HEK293T (cell line): ENCODE measurements at regions not wholly inside any gene's neighbourhood (a gene's known extent, or its start where the extent isn't known, plus 50 kb on each side); places are given as distances from the start of the nearest gene placed in this dataset.

Experiments used
- ARNT ChIP-seq: fragments of 450-650 bp; IDR thresholded peaks from 2 replicates; pipeline ENCODE4 v1.6.1; 2017; ENCODE audit warnings: mild to moderate bottlenecking
- BHLHE40 ChIP-seq: fragments of 450-650 bp; IDR thresholded peaks from 2 replicates; pipeline ENCODE4 v1.6.1; 2016; ENCODE audit warnings: mild to moderate bottlenecking, moderate library complexity, borderline replicate concordance
- FOXM1 ChIP-seq: fragments of 450-650 bp; IDR thresholded peaks from 2 replicates; pipeline ENCODE4 v1.6.1; 2017; ENCODE audit warnings: mild to moderate bottlenecking, borderline replicate concordance
- HDGF ChIP-seq: fragments of 450-650 bp; IDR thresholded peaks from 2 replicates; pipeline ENCODE4 v1.6.1; 2017; ENCODE audit warnings: antibody characterized with exemption, borderline replicate concordance
- L3MBTL2 ChIP-seq: fragments of 450-650 bp; conservative IDR thresholded peaks from 2 replicates; pipeline ENCODE4 v1.6.1; 2016; ENCODE audit warnings: mild to moderate bottlenecking
- PKNOX1 ChIP-seq: fragments of 450-650 bp; IDR thresholded peaks from 2 replicates; pipeline ENCODE4 v1.6.1; 2016
- SP1 ChIP-seq: fragments of 450-650 bp; IDR thresholded peaks from 2 replicates; pipeline ENCODE4 v1.6.1; 2017
- ZNF384 ChIP-seq: fragments of 450-650 bp; IDR thresholded peaks from 2 replicates; pipeline ENCODE4 v1.6.1; 2016

- TF ChIP-seq FOXM1 (no peak), HDGF (no peak), BHLHE40 (no peak), L3MBTL2 (no peak), ARNT (no peak), ZNF384 (no peak), SP1 (no peak), PKNOX1 (no peak)
Observed at GRCh38 chr3:184461219-184461618, 81.4 kb downstream of the CHRD start.
